A549 (cell line): ENCODE measurements at regions not wholly inside any gene's neighbourhood (a gene's known extent, or its start where the extent isn't known, plus 50 kb on each side); places are given as distances from the start of the nearest gene placed in this dataset.

Experiments
- HDAC2 ChIP-seq: fragments of 200-600 bp; sonication (generic); IDR thresholded peaks from 2 replicates; pipeline ENCODE4 v1.6.1; 2016
- JUN ChIP-seq, 2 experiments: fragments of >200 bp; sonication (Bioruptor Twin); formaldehyde crosslinking; IDR thresholded peaks; 2 replicates in 1 of 2; 3 replicates in 1 of 2; pipeline ENCODE4 v1.6.1; 2016 to 2017
- REST ChIP-seq: fragments of 200-600 bp; sonication (generic); IDR thresholded peaks from 2 replicates; pipeline ENCODE4 v1.6.1; 2016; ENCODE audit warnings: antibody characterized with exemption, mild to moderate bottlenecking, moderate library complexity

GRCh38 chr13:102495663-102496062 lies 93.8 kb upstream of the FGF14 start:
- no peak for TF ChIP-seq REST
- no peak for TF ChIP-seq HDAC2
- TF ChIP-seq JUN (IDR thresholded peaks at IDR 0.05) = no peak
